ENCODE measurements at regions not wholly inside any gene's neighbourhood (a gene's known extent, or its start where the extent isn't known, plus 50 kb on each side); places are given as distances from the start of the nearest gene placed in this dataset.
A peak's percentile ranks its signal among the peaks of the same experiment; 100 is the strongest.

GRCh38 chr13:104785952-104786351 is 1719.7 kb upstream of the SLC10A2 start:
- TF ChIP-seq POLR2A (IDR thresholded peaks at IDR 0.05) (no peak), CTCF (IDR thresholded peaks at IDR 0.05) (no peak)
- Histone ChIP-seq H3K9me3 (no peaks in the 10 kb centered on the region), H3K36me3 (no peaks in the 10 kb centered on the region), H3K4me3 (no peak overlapping the region), H3K4me1 (no peaks in the 10 kb centered on the region), H3K27ac (no peak overlapping the region), H3K27me3 (no peaks in the 10 kb centered on the region)
- DNase-seq (ENCODE audit: low spot score in 2 of 2): no peak
- intact Hi-C loops (cut with DNase I; ENCODE audit: low total_unique reads): no loop called here

- TF ChIP-seq POLR2AphosphoS5 (IDR thresholded peaks at IDR 0.05) (no peak), POLR2A (IDR thresholded peaks at IDR 0.05) (no peak), CTCF (IDR thresholded peaks at IDR 0.05) (no peak)
- intact Hi-C loops (cut with DNase I; ENCODE audit: low total_unique reads): no loop called here
- Histone ChIP-seq H3K36me3 (no peaks in the 10 kb centered on the region), H3K4me1 (no peaks in the 10 kb centered on the region), H3K4me3 (no peak overlapping the region), H3K9me3 (no peaks in the 10 kb centered on the region), H3K27me3 (no peaks in the 10 kb centered on the region), H3K27ac (no peak overlapping the region)
- DNase-seq (ENCODE audit: low spot score in 2 of 2): no peak
These were observed 1718.7 kb upstream of the SLC10A2 start for GRCh38 chr13:104784891-104785290.

GRCh38 chr13:104782741-104783140 is 1716.5 kb upstream of the SLC10A2 start:
- TF ChIP-seq CTCF (IDR thresholded peaks at IDR 0.05): no peak
- Histone ChIP-seq H3K9me3 (no peaks in the 10 kb centered on the region), H3K27ac (no peak overlapping the region), H3K4me3 (no peak overlapping the region), H3K4me1 (no peaks in the 10 kb centered on the region), H3K27me3 (no peaks in the 10 kb centered on the region), H3K36me3 (no peaks in the 10 kb centered on the region)
- DNase-seq (ENCODE audit: low spot score in 2 of 2): no peak
- intact Hi-C loops (cut with DNase I; ENCODE audit: low total_unique reads): no loop called here

GRCh38 chr13:104779311-104779993 is 1713.2 kb upstream of the SLC10A2 start:
- intact Hi-C loops (cut with DNase I; ENCODE audit: low total_unique reads): no loop called here
- no peak for DNase-seq (ENCODE audit: low spot score in 2 of 2)
- H3K4me1 ChIP-seq: no peaks in the 10 kb centered on the region
- H3K4me3 ChIP-seq: no peak overlapping the region
- H3K27ac ChIP-seq: no peak overlapping the region
- no peak for TF ChIP-seq POLR2AphosphoS5 (IDR thresholded peaks at IDR 0.05)
- H3K27me3 ChIP-seq: no peaks in the 10 kb centered on the region
- H3K36me3 ChIP-seq: no peaks in the 10 kb centered on the region
- H3K9me3 ChIP-seq: no peaks in the 10 kb centered on the region

GRCh38 chr13:104773775-104774174 is 1707.6 kb upstream of the SLC10A2 start:
- Histone ChIP-seq H3K36me3 (no peaks in the 10 kb centered on the region), H3K27ac (no peak overlapping the region), H3K27me3 (no peaks in the 10 kb centered on the region), H3K4me3 (no peak overlapping the region), H3K4me1 (no peaks in the 10 kb centered on the region), H3K9me3 (no peaks in the 10 kb centered on the region)
- no peak for DNase-seq (ENCODE audit: low spot score in 2 of 2)
- intact Hi-C loops (cut with DNase I; ENCODE audit: low total_unique reads): no loop called here
- TF ChIP-seq CTCF (IDR thresholded peaks at IDR 0.05) (peak in 1 of 3 donors; percentile 23), POLR2AphosphoS5 (IDR thresholded peaks at IDR 0.05) (no peak)

- Histone ChIP-seq H3K27ac (no peak overlapping the region), H3K4me1 (no peaks in the 10 kb centered on the region), H3K4me3 (no peak overlapping the region), H3K27me3 (no peaks in the 10 kb centered on the region), H3K9me3 (no peaks in the 10 kb centered on the region), H3K36me3 (no peaks in the 10 kb centered on the region)
- intact Hi-C loops (cut with DNase I; ENCODE audit: low total_unique reads): no loop called here
- DNase-seq (ENCODE audit: low spot score in 2 of 2): no peak
- TF ChIP-seq POLR2AphosphoS5 (IDR thresholded peaks at IDR 0.05) (no peak), POLR2A (IDR thresholded peaks at IDR 0.05) (no peak), CTCF (IDR thresholded peaks at IDR 0.05) (no peak)
These were observed 1703.3 kb upstream of the SLC10A2 start for GRCh38 chr13:104769545-104769944.

Measured in breast epithelium (tissue), 4 donors.